ENCODE measurements at regions not wholly inside any gene's neighbourhood (a gene's known extent, or its start where the extent isn't known, plus 50 kb on each side); places are given as distances from the start of the nearest gene placed in this dataset.

DNA sequence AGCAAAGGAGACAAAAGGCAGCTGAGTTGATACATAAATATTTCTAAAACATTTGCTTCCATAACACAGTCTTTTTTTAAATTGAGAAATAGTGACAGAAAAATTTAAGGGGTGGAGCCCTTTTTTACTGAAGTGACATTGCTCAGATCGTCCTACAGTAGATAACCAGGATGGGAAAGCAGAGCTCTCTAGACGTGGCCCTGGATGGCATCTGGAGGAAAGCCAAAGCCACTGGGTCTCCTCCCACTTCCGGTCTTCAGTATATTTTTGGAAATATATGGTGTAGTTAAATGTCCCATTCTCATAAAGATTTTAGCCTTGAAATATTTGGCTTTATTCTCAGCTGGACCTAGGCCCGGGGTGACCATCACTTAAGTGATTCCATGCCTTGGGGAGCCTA lies 326.1 kb downstream of the ZNF621 start:
- TF ChIP-seq, protein P1, sequence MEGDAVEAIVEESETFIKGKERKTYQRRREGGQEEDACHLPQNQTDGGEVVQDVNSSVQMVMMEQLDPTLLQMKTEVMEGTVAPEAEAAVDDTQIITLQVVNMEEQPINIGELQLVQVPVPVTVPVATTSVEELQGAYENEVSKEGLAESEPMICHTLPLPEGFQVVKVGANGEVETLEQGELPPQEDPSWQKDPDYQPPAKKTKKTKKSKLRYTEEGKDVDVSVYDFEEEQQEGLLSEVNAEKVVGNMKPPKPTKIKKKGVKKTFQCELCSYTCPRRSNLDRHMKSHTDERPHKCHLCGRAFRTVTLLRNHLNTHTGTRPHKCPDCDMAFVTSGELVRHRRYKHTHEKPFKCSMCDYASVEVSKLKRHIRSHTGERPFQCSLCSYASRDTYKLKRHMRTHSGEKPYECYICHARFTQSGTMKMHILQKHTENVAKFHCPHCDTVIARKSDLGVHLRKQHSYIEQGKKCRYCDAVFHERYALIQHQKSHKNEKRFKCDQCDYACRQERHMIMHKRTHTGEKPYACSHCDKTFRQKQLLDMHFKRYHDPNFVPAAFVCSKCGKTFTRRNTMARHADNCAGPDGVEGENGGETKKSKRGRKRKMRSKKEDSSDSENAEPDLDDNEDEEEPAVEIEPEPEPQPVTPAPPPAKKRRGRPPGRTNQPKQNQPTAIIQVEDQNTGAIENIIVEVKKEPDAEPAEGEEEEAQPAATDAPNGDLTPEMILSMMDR (conservative IDR thresholded peaks at IDR 0.05; ENCODE audit: low read length): no peak
- TF ChIP-seq EZH2phosphoT487 (IDR thresholded peaks at IDR 0.05; ENCODE audit: borderline replicate concordance, low read depth, low read length): no peak

Measured in OCI-LY7 (cell line).